ENCODE measurements at regions not wholly inside any gene's neighbourhood (a gene's known extent, or its start where the extent isn't known, plus 50 kb on each side); places are given as distances from the start of the nearest gene placed in this dataset.

- ATAC-seq (no peak), DNase-seq (no peak), FAIRE-seq (no peak)
- intact Hi-C loops (cut with DNase I), result loop anchor here in 1 of 3 donors (10.0 kb wide), 1 partner anchor 479 kb away; no protein-coding TSS in a partner anchor
- TF ChIP-seq CTCF (IDR thresholded peaks at IDR 0.05), result no peak
- Histone ChIP-seq H3K27me3 (no peaks in the 10 kb centered on the region), H3K36me3 (no peaks in the 10 kb centered on the region), H3K27ac (no peak overlapping the region), H3K9me3 (no peaks in the 10 kb centered on the region), H3K4me1 (no peaks in the 10 kb centered on the region), H3K4me3 (no peak overlapping the region)
- 85 to 92% methylated on average over 1 of the region's 1 CpG for WGBS, 2 donors
These were observed 227.2 kb downstream of the MRPS30 start for GRCh38 chr5:45035991-45036390.

- no peaks in the 10 kb centered on the region for H3K4me1 ChIP-seq
- WGBS, 2 donors, result 66 to 72% methylated on average over 3 of the region's 3 CpGs
- ATAC-seq, result no peak
- intact Hi-C loops (cut with DNase I), result loop anchor here in 1 of 3 donors (10.0 kb wide), 1 partner anchor 477 kb away; no protein-coding TSS in a partner anchor
- no peak for FAIRE-seq
- no peak for DNase-seq
- no peaks in the 10 kb centered on the region for H3K27me3 ChIP-seq
- no peaks in the 10 kb centered on the region for H3K36me3 ChIP-seq
- no peak overlapping the region for H3K27ac ChIP-seq
- peaks cover 0 to 5% (median 0%) of the 10 kb centered on the region in 4 donors for H3K9me3 ChIP-seq
- H3K4me3 ChIP-seq, result no peak overlapping the region
- no peak for TF ChIP-seq CTCF (IDR thresholded peaks at IDR 0.05)
These were observed 229.2 kb downstream of the MRPS30 start for GRCh38 chr5:45037927-45038326.

DNA sequence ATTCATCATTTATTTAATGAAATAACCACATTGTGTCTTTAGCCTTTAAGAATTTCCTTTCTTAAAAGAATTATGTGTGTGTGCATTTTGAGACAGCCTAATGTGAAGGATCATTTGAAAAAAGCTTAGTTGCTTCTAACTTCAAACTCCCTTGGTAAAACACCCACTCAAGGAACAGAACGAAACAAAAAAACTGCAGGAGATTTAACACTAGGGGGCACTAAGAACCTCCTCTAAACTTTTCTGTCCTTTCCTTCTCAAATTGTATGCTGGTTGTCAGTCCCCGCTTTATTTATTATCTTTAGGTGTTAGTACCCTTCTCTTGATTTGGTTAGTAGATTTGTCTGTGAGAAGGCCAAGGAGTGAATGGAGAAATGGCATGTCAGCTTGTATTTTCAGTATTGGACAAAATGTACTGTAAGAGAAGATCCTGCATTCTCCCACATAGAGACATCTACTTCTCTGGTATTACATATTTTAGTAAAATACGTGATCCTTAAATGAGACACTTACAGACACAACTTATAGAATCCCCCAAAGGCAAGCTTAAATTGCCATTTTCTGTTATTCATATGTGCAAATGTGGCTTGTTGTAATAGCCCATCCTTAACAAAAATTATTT lies 229.7 kb downstream of the MRPS30 start:
- FAIRE-seq, result peak; percentile 5
- 19% methylated on average over 3 of the region's 3 CpGs for WGBS, 2 donors
- TF ChIP-seq CTCF (IDR thresholded peaks at IDR 0.05), result peak; percentile 23 to 56 (median 46)
- intact Hi-C loops (cut with DNase I), result loop anchor here in 1 of 3 donors (10.0 kb wide), 1 partner anchor 476 kb away; no protein-coding TSS in a partner anchor
- Histone ChIP-seq H3K27ac (no peak overlapping the region), H3K4me3 (no peak overlapping the region), H3K9me3 (peaks cover 0 to 5% (median 0%) of the 10 kb centered on the region in 4 donors), H3K36me3 (no peaks in the 10 kb centered on the region), H3K27me3 (no peaks in the 10 kb centered on the region), H3K4me1 (no peaks in the 10 kb centered on the region)
- DNase-seq, result peak in 1 of 6 donors; percentile 11
- peak; percentile 68 to 88 (median 78) for ATAC-seq

GRCh38 chr5:45042283-45042682 lies 233.5 kb downstream of the MRPS30 start:
- Histone ChIP-seq H3K27ac (no peak overlapping the region), H3K36me3 (no peaks in the 10 kb centered on the region), H3K27me3 (no peaks in the 10 kb centered on the region), H3K4me1 (no peaks in the 10 kb centered on the region), H3K4me3 (no peak overlapping the region), H3K9me3 (peaks cover 0 to 5% (median 0%) of the 10 kb centered on the region in 4 donors)
- TF ChIP-seq CTCF (IDR thresholded peaks at IDR 0.05), result no peak
- intact Hi-C loops (cut with DNase I), result no loop called here
- no peak for FAIRE-seq
- no peak for DNase-seq
- ATAC-seq, result no peak
- 80 to 89% methylated on average over 1 of the region's 1 CpG for WGBS, 2 donors

DNA sequence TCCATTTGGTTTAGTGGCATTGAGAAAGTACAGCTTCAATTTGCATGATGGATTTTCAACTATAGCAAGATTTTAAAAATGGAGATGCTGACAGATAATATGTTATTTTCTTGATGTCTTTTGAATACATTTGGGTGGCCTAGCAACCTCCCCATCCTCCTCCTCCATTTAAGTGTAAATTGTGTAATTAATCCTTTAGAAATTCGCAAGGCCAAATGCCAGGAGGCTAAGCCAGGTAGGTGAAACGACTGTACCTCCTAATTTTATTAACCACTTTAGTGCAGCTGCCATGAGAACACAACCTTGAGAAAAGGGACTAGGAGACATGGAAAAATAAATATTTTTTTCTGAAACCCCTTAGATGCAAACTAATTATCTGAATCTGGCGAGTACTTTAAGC lies 248.8 kb downstream of the MRPS30 start:
- no peak for TF ChIP-seq CTCF (IDR thresholded peaks at IDR 0.05)

More for the DNA sequence above, 248.8 kb downstream of the MRPS30 start:
- DNase-seq (no peak), ATAC-seq (no peak), FAIRE-seq (no peak)
- WGBS, 2 donors, result 68 to 70% methylated on average over 3 of the region's 3 CpGs
- Histone ChIP-seq H3K4me3 (no peak overlapping the region), H3K9me3 (no peaks in the 10 kb centered on the region), H3K27ac (no peak overlapping the region), H3K4me1 (peaks cover 0 to 8% (median 6%) of the 10 kb centered on the region in 3 donors), H3K27me3 (no peaks in the 10 kb centered on the region), H3K36me3 (no peaks in the 10 kb centered on the region)
- intact Hi-C loops (cut with DNase I), result no loop called here

Measured in pancreas (tissue), 10 donors.